Transverse colon (tissue), 4 donors: ENCODE measurements at regions not wholly inside any gene's neighbourhood (a gene's known extent, or its start where the extent isn't known, plus 50 kb on each side); places are given as distances from the start of the nearest gene placed in this dataset.

Experiments
- POLR2A ChIP-seq: fragments of 450-650 bp; IDR thresholded peaks from one replicate; pipeline ENCODE4 v1.6.1; 2016; ENCODE audit warnings: antibody characterized with exemption, mild to moderate bottlenecking, moderate library complexity
- POLR2AphosphoS5 ChIP-seq, 3 donors: sonication (generic); formaldehyde crosslinking; IDR thresholded peaks; one replicate each; pipeline ENCODE4 v1.6.1; 2016; ENCODE audit warnings: antibody characterized with exemption in 3 of 3
- TF ChIP-seq, protein P1 (sequence below), 5 experiments: fragments of 200-600 bp in 3 of 5; fragments of 450-650 bp in 2 of 5; sonication (generic) in 3 of 5; IDR thresholded peaks; 1 replicate in 2 of 5; 2 replicates in 3 of 5; pipeline ENCODE4 v1.5.1; 2016 to 2017; ENCODE audit warnings: antibody characterized with exemption in 5 of 5, inconsistent platforms in 3 of 5, mild to moderate bottlenecking in 2 of 5, moderate library complexity in 1 of 5

DNA sequence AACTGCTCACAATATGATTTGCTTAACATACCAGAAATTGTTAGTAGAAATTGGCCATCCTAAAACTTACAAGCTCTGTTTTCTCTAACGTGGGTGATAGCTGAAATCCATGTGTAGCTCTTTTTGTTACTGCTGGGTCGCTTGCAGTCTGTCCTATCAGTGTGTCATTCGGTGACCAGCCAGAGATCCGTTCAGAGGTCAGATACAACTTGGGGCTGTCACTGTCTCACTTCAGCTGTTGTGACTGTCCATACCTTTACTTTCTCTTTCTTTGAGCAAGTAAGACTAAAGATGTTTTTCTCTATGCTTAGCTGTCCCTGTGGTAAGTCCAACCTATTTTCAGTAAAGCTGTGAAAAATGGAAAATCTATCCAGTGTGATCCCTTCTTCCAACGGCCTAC, 282.9 kb upstream of the KCNH7 start:
- TF ChIP-seq, protein P1, sequence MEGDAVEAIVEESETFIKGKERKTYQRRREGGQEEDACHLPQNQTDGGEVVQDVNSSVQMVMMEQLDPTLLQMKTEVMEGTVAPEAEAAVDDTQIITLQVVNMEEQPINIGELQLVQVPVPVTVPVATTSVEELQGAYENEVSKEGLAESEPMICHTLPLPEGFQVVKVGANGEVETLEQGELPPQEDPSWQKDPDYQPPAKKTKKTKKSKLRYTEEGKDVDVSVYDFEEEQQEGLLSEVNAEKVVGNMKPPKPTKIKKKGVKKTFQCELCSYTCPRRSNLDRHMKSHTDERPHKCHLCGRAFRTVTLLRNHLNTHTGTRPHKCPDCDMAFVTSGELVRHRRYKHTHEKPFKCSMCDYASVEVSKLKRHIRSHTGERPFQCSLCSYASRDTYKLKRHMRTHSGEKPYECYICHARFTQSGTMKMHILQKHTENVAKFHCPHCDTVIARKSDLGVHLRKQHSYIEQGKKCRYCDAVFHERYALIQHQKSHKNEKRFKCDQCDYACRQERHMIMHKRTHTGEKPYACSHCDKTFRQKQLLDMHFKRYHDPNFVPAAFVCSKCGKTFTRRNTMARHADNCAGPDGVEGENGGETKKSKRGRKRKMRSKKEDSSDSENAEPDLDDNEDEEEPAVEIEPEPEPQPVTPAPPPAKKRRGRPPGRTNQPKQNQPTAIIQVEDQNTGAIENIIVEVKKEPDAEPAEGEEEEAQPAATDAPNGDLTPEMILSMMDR (IDR thresholded peaks at IDR 0.05) = no peak
- TF ChIP-seq POLR2A (no peak), POLR2AphosphoS5 (IDR thresholded peaks at IDR 0.05) (no peak)
